K562 (cell line): ENCODE measurements at regions not wholly inside any gene's neighbourhood (a gene's known extent, or its start where the extent isn't known, plus 50 kb on each side); places are given as distances from the start of the nearest gene placed in this dataset.

Experiments
- ATAC-seq: fragments of 200-7000 bp; cut with Tn5 transposase; 3 replicates; pipeline ENCODE4 v1.9.1; 2020; ENCODE audit warnings: moderate library complexity
- BruUV-seq: library from RNA; stranded (reverse); fragments of 400-500 nt; replicated peaks from 2 replicates; lab custom pipeline; 2021; lab: Mats Ljungman, UMichigan
- CTCF ChIA-PET: fragments of 300-600 bp; formaldehyde crosslinking; extraction: SDS; loops from one replicate; lab custom pipeline; 2021; ENCODE audit warnings: low intra/inter-chr PET ratio; lab: Yijun Ruan, JAX
- POLR2A ChIA-PET: fragments of 300-600, 350-650 bp; sonication (Branson Sonifier 250); formaldehyde crosslinking; extraction: SDS; loops from one replicate; lab custom pipeline; 2021; ENCODE audit warnings: antibody characterized with exemption, inconsistent platforms; lab: Yijun Ruan, JAX
- DNase-seq, 4 experiments: peaks; one replicate each; pipeline versions ENCODE4 v3.0.0 to v3.0.0-alpha.2; 2011 to 2018; ENCODE audit warnings: low spot score in 3 of 4, mixed read lengths in 3 of 4; ENCODE audit errors: extremely low read depth in 1 of 4
- FAIRE-seq: peaks from 2 replicates; lab custom pipeline; 2011; peaks lifted over from hg19 to GRCh38; lab: Jason Lieb, UNC
- H2AFZ ChIP-seq: 2 replicates; pipeline ENCODE4 v1.6.0; 2011; ENCODE audit warnings: low read depth, low read length, control low read depth, inconsistent platforms
- H3K27ac ChIP-seq: fragments of 200-600 bp; 3 replicates; pipeline ENCODE4 v1.8.0; 2011; ENCODE audit warnings: low read depth, mild to moderate bottlenecking, control low read depth, inconsistent platforms, low read length, moderate library complexity, mixed read lengths; ENCODE audit errors: extremely low read depth
- H3K27me3 ChIP-seq, 2 experiments: fragments of 300-600 bp in 1 of 2; 2 replicates in 1 of 2; 3 replicates in 1 of 2; pipeline versions ENCODE4 v1.6.0 to v1.8.0; 2011; ENCODE audit warnings: inconsistent platforms in 2 of 2, low read length in 2 of 2, mild to moderate bottlenecking in 1 of 2, mixed read lengths in 1 of 2, moderate library complexity in 1 of 2; ENCODE audit not compliant: control insufficient read depth in 2 of 2, insufficient read depth in 2 of 2
- H3K36me3 ChIP-seq: fragments of 300-600 bp; 3 replicates; pipeline ENCODE4 v1.8.0; 2011; ENCODE audit warnings: mild to moderate bottlenecking, low read length, inconsistent platforms; ENCODE audit not compliant: control insufficient read depth, insufficient read depth
- H3K4me1 ChIP-seq, 2 experiments: fragments of 200-600 bp in 1 of 2; replicated peaks in 1 of 2; 2 replicates in 1 of 2; 3 replicates in 1 of 2; pipeline versions ENCODE4 v1.5.1 to v1.8.0; 2011; ENCODE audit warnings: inconsistent platforms in 2 of 2, low read length in 2 of 2, mild to moderate bottlenecking in 1 of 2, mixed read lengths in 1 of 2, moderate library complexity in 1 of 2; ENCODE audit not compliant: control insufficient read depth in 2 of 2, insufficient read depth in 2 of 2
- H3K4me2 ChIP-seq: 2 replicates; pipeline ENCODE4 v1.6.1; 2011; ENCODE audit warnings: low read length, control low read depth, inconsistent platforms, mixed read lengths; ENCODE audit not compliant: insufficient read depth
- H3K4me3 ChIP-seq: fragments of 200-600 bp; sonication (generic), shearing (Covaris generic); 2 replicates; pipeline ENCODE4 v1.5.1; 2016; ENCODE audit warnings: control low read depth, inconsistent platforms
- H3K79me2 ChIP-seq: fragments of 200-600 bp; 3 replicates; pipeline ENCODE4 v1.8.0; 2011; ENCODE audit warnings: low read length, inconsistent platforms; ENCODE audit not compliant: control insufficient read depth, insufficient read depth
- H3K9ac ChIP-seq, 2 experiments: 2 replicates each; pipeline versions ENCODE4 v1.6.0 to v1.6.1; 2011; ENCODE audit warnings: low read depth in 2 of 2, low read length in 2 of 2, control low read depth in 1 of 2, inconsistent platforms in 1 of 2, mild to moderate bottlenecking in 1 of 2, mixed read lengths in 1 of 2; ENCODE audit not compliant: insufficient read depth in 1 of 2
- H3K9me1 ChIP-seq: one replicate; pipeline ENCODE4 v1.6.0; 2011; ENCODE audit warnings: inconsistent platforms, mild to moderate bottlenecking, low read length, moderate library complexity; ENCODE audit not compliant: control insufficient read depth, insufficient read depth
- H3K9me3 ChIP-seq: replicated peaks from 2 replicates; pipeline ENCODE4 v1.5.1; 2011; ENCODE audit warnings: low read depth, low read length, inconsistent platforms; ENCODE audit not compliant: control insufficient read depth, insufficient read depth
- H4K20me1 ChIP-seq: replicated peaks from 2 replicates; pipeline ENCODE4 v1.6.1; 2011; ENCODE audit warnings: low read length, inconsistent platforms, mixed read lengths; ENCODE audit not compliant: control insufficient read depth, insufficient read depth
- DACH1 ChIP-seq: fragments of 450-650 bp; IDR thresholded peaks from 2 replicates; pipeline ENCODE4 v1.6.1; 2018; ENCODE audit not compliant: partially characterized antibody
- ELF2 ChIP-seq: fragments of 250-450 bp; sonication (Bioruptor Pico); IDR thresholded peaks from 2 replicates; pipeline ENCODE4 v1.5.0; 2021; ENCODE audit warnings: mild to moderate bottlenecking
- FIP1L1 ChIP-seq: fragments of 200-400 bp; formaldehyde crosslinking; IDR thresholded peaks from 2 replicates; pipeline ENCODE4 v1.6.1; 2018; ENCODE audit warnings: mild to moderate bottlenecking, low read depth, low read length; ENCODE audit not compliant: poor library complexity, severe bottlenecking
- NFIX ChIP-seq: fragments of 250-450 bp; sonication (Bioruptor Pico); IDR thresholded peaks from 2 replicates; pipeline ENCODE4 v1.4.0; 2020; ENCODE audit warnings: low read depth, mild to moderate bottlenecking, moderate library complexity
- RNF2 ChIP-seq: sonication (generic); IDR thresholded peaks from 2 replicates; pipeline ENCODE4 v1.6.1; 2016
- ZFX ChIP-seq: sonication (generic); formaldehyde crosslinking; IDR thresholded peaks from 2 replicates; pipeline ENCODE4 v1.8.0; 2022; ENCODE audit warnings: mild to moderate bottlenecking, missing genetic modification reagents, moderate library complexity
- ZNF23 ChIP-seq: fragments of 250-450 bp; sonication (Bioruptor Pico); IDR thresholded peaks from 2 replicates; pipeline ENCODE4 v1.4.0; 2020; ENCODE audit warnings: mild to moderate bottlenecking
- WGBS: fragments of 100-300 bp; shearing (Covaris generic); methylation state at CpG from one replicate; pipeline ENCODE4 v1.1.6; 2016; ENCODE audit warnings: low coverage, mixed read lengths; ENCODE audit not compliant: insufficient coverage; ENCODE audit errors: missing lambda C conversion rate; 5-methylcytosine and 5-hydroxymethylcytosine counted together
- in situ Hi-C: fragments of 300-500 bp; cut with MboI; formaldehyde crosslinking; loops from 4 replicates; pipeline ENCODE4 v1.15.0; 2018; ENCODE audit warnings: inconsistent platforms, mixed read lengths
- intact Hi-C: fragments of 100-400 bp; cut with micrococcal nuclease; formaldehyde crosslinking; loops from 2 replicates; pipeline ENCODE4 v1.14.2; 2022
- TF ChIP-seq, protein P1 (sequence below): fragments of 450-650 bp; formaldehyde crosslinking; conservative IDR thresholded peaks from 2 replicates; pipeline ENCODE4 v1.4.0; 2022; ENCODE audit warnings: mild to moderate bottlenecking, missing genetic modification characterization
- TF ChIP-seq, protein P2 (sequence below): sonication (generic); formaldehyde crosslinking; IDR thresholded peaks from 2 replicates; pipeline ENCODE4 v1.8.1; 2023; ENCODE audit warnings: mild to moderate bottlenecking, missing genetic modification reagents
- TF ChIP-seq, protein P3 (sequence below): fragments of 450-650 bp; formaldehyde crosslinking; IDR thresholded peaks from 2 replicates; pipeline ENCODE4 v1.4.0; 2022; ENCODE audit warnings: missing genetic modification characterization
- TF ChIP-seq, protein P4 (sequence below): fragments of 450-650 bp; IDR thresholded peaks from 2 replicates; pipeline ENCODE4 v1.6.1; 2016; ENCODE audit warnings: antibody characterized with exemption
- TF ChIP-seq, protein P5 (sequence below): sonication (generic); formaldehyde crosslinking; IDR thresholded peaks from 2 replicates; pipeline ENCODE4 v1.8.0; 2023; ENCODE audit warnings: mild to moderate bottlenecking, missing genetic modification reagents

DNA sequence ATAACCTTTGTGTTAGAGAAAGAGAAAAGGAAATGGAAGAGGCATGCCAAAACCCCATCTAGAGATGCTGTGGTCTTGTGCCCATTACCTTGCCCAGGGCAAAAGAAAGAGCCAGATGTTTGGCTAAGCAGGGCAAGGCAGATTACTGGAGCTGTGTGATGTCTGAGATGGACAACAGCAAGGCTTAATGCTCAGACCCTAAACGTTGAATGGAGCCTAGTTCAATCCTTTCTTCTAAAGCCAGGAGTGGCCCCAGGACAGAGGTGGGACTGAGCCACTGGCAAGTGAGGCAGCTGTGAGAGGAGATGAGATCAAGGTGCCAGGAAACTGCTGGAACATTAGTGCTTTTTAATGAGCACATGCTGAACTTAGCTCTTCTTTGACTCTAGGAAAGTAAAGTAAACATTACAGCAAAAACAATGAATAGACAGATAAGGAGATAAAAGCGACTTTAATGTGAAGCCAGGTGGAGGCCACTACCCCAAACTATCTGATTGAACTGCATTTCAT is 143.0 kb upstream of the EGFLAM start (continued):
- TF ChIP-seq, protein P1, sequence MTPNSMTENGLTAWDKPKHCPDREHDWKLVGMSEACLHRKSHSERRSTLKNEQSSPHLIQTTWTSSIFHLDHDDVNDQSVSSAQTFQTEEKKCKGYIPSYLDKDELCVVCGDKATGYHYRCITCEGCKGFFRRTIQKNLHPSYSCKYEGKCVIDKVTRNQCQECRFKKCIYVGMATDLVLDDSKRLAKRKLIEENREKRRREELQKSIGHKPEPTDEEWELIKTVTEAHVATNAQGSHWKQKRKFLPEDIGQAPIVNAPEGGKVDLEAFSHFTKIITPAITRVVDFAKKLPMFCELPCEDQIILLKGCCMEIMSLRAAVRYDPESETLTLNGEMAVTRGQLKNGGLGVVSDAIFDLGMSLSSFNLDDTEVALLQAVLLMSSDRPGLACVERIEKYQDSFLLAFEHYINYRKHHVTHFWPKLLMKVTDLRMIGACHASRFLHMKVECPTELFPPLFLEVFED (CRISPR knock-in tag) = no peak

DNA sequence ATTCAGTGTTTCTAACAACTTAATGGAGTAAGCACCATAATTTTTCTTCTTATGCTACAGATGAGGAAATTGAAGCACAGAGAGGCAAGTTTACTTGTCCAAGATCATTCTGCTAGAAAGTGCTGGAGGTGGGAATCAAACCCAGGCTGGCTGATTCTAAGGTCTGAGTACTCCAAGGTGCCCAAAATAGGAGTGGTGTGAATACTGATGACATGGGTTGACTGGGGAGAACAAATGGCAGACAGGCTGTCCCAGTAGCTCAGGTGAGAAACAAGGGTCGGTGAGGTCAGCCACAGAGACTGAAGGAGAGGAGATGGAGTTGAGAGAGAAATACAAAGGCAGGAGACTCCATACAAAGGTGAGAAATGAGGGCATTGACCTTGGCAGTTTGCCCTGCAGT is 144.5 kb upstream of the EGFLAM start:
- no peaks in the 10 kb centered on the region for H3K9me3 ChIP-seq
- intact Hi-C loops (no loop called here), in situ Hi-C loops (no loop called here)
- H3K27ac ChIP-seq = no peak overlapping the region
- H3K4me3 ChIP-seq = no peak overlapping the region
- ChIA-PET CTCF (no interaction called here), POLR2A (interaction anchor here (0.6 kb wide), 1 partner anchor 656 kb away, joined by 3 read pairs; no protein-coding TSS in a partner anchor)
- peaks cover 2 to 4% of the 10 kb centered on the region in 2 experiments; a peak in 2 of 5 replicates for H3K27me3 ChIP-seq
- no peak for FAIRE-seq
- no peaks in the 10 kb centered on the region for H3K79me2 ChIP-seq
- H3K4me1 ChIP-seq = no peaks in the 10 kb centered on the region
- no peak overlapping the region for H2AFZ ChIP-seq
- H3K36me3 ChIP-seq = no peaks in the 10 kb centered on the region
- no peak overlapping the region for H3K4me2 ChIP-seq
- no peak overlapping the region for H3K9ac ChIP-seq
- DNase-seq = no peak
- H4K20me1 ChIP-seq = no peaks in the 10 kb centered on the region
- no TSS peak for BruUV-seq
- 0% methylated on average over 1 of the region's 1 CpG for WGBS
- H3K9me1 ChIP-seq = no peaks in the 10 kb centered on the region
- no peak for ATAC-seq
- TF ChIP-seq RNF2 (no peak), DACH1 (no peak), ZFX (no peak), ELF2 (CRISPR knock-in tag) (no peak), ZNF23 (CRISPR knock-in tag) (no peak), FIP1L1 (no peak), NFIX (CRISPR knock-in tag) (no peak)
- TF ChIP-seq, protein P2, sequence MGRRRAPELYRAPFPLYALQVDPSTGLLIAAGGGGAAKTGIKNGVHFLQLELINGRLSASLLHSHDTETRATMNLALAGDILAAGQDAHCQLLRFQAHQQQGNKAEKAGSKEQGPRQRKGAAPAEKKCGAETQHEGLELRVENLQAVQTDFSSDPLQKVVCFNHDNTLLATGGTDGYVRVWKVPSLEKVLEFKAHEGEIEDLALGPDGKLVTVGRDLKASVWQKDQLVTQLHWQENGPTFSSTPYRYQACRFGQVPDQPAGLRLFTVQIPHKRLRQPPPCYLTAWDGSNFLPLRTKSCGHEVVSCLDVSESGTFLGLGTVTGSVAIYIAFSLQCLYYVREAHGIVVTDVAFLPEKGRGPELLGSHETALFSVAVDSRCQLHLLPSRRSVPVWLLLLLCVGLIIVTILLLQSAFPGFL = no peak
- TF ChIP-seq, protein P3, sequence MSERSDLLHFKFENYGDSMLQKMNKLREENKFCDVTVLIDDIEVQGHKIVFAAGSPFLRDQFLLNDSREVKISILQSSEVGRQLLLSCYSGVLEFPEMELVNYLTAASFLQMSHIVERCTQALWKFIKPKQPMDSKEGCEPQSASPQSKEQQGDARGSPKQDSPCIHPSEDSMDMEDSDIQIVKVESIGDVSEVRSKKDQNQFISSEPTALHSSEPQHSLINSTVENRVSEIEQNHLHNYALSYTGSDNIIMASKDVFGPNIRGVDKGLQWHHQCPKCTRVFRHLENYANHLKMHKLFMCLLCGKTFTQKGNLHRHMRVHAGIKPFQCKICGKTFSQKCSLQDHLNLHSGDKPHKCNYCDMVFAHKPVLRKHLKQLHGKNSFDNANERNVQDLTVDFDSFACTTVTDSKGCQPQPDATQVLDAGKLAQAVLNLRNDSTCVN (CRISPR knock-in tag) = no peak
- TF ChIP-seq, protein P4, sequence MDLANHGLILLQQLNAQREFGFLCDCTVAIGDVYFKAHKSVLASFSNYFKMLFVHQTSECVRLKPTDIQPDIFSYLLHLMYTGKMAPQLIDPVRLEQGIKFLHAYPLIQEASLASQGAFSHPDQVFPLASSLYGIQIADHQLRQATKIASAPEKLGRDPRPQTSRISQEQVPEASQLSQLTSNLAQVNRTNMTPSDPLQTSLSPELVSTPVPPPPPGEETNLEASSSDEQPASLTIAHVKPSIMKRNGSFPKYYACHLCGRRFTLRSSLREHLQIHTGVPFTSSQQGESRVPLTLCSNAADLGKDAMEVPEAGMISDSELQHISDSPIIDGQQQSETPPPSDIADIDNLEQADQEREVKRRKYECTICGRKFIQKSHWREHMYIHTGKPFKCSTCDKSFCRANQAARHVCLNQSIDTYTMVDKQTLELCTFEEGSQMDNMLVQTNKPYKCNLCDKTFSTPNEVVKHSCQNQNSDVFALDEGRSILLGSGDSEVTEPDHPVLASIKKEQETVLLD = no peak
- TF ChIP-seq, protein P5, sequence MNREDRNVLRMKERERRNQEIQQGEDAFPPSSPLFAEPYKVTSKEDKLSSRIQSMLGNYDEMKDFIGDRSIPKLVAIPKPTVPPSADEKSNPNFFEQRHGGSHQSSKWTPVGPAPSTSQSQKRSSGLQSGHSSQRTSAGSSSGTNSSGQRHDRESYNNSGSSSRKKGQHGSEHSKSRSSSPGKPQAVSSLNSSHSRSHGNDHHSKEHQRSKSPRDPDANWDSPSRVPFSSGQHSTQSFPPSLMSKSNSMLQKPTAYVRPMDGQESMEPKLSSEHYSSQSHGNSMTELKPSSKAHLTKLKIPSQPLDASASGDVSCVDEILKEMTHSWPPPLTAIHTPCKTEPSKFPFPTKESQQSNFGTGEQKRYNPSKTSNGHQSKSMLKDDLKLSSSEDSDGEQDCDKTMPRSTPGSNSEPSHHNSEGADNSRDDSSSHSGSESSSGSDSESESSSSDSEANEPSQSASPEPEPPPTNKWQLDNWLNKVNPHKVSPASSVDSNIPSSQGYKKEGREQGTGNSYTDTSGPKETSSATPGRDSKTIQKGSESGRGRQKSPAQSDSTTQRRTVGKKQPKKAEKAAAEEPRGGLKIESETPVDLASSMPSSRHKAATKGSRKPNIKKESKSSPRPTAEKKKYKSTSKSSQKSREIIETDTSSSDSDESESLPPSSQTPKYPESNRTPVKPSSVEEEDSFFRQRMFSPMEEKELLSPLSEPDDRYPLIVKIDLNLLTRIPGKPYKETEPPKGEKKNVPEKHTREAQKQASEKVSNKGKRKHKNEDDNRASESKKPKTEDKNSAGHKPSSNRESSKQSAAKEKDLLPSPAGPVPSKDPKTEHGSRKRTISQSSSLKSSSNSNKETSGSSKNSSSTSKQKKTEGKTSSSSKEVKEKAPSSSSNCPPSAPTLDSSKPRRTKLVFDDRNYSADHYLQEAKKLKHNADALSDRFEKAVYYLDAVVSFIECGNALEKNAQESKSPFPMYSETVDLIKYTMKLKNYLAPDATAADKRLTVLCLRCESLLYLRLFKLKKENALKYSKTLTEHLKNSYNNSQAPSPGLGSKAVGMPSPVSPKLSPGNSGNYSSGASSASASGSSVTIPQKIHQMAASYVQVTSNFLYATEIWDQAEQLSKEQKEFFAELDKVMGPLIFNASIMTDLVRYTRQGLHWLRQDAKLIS (CRISPR knock-in tag) = no peak
